H9 (cell line): ENCODE measurements at regions not wholly inside any gene's neighbourhood (a gene's known extent, or its start where the extent isn't known, plus 50 kb on each side); places are given as distances from the start of the nearest gene placed in this dataset.

ENCODE experiments used
- DNase-seq: peaks from one replicate; pipeline ENCODE4 v3.0.0-alpha.2; 2017
- H2AFZ ChIP-seq: one replicate; pipeline ENCODE4 v1.6.1; 2013; ENCODE audit warnings: mild to moderate bottlenecking, low read length, control low read depth, moderate library complexity
- H2AK5ac ChIP-seq: 2 replicates; pipeline ENCODE4 v1.6.1; 2013; ENCODE audit warnings: low read length, control low read depth, mixed read lengths; ENCODE audit not compliant: insufficient read length
- H2BK120ac ChIP-seq: one replicate; pipeline ENCODE4 v1.6.1; 2013; ENCODE audit warnings: low read depth, mild to moderate bottlenecking, low read length, control low read depth, inconsistent platforms; ENCODE audit not compliant: poor library complexity, severe bottlenecking
- H2BK12ac ChIP-seq: 2 replicates; pipeline ENCODE4 v1.6.1; 2013; ENCODE audit warnings: low read length, control low read depth, mixed read lengths, low read depth; ENCODE audit not compliant: insufficient read length
- H2BK15ac ChIP-seq: 2 replicates; pipeline ENCODE4 v1.6.1; 2013; ENCODE audit warnings: low read depth, low read length, control low read depth
- H2BK20ac ChIP-seq: one replicate; pipeline ENCODE4 v1.6.1; 2013; ENCODE audit warnings: low read depth, mild to moderate bottlenecking, low read length, control low read depth, inconsistent platforms; ENCODE audit not compliant: poor library complexity, severe bottlenecking
- H2BK5ac ChIP-seq: 2 replicates; pipeline ENCODE4 v1.6.1; 2013; ENCODE audit warnings: low read length, control low read depth, mixed read lengths; ENCODE audit not compliant: insufficient read length
- H3K14ac ChIP-seq: 2 replicates; pipeline ENCODE4 v1.6.1; 2013; ENCODE audit warnings: low read length, control low read depth; ENCODE audit not compliant: insufficient read depth
- H3K18ac ChIP-seq: 2 replicates; pipeline ENCODE4 v1.6.1; 2013; ENCODE audit warnings: low read depth, mild to moderate bottlenecking, mixed read lengths, low read length, control low read depth; ENCODE audit not compliant: insufficient read length
- H3K23ac ChIP-seq: 2 replicates; pipeline ENCODE4 v1.6.1; 2013; ENCODE audit warnings: low read length, control low read depth, mixed read lengths, low read depth; ENCODE audit not compliant: insufficient read length
- H3K23me2 ChIP-seq: 2 replicates; pipeline ENCODE4 v1.6.1; 2013; ENCODE audit warnings: low read depth, mild to moderate bottlenecking, mixed read lengths, low read length, control low read depth; ENCODE audit not compliant: insufficient read length, poor library complexity, severe bottlenecking
- H3K27ac ChIP-seq: 2 replicates; pipeline ENCODE4 v1.5.1; 2013; ENCODE audit warnings: low read length, control low read depth, mixed read lengths, low read depth; ENCODE audit not compliant: insufficient read length
- H3K27me3 ChIP-seq: 2 replicates; pipeline ENCODE4 v1.6.1; 2013; ENCODE audit warnings: low read length, control low read depth, inconsistent platforms; ENCODE audit not compliant: insufficient read depth
- H3K4ac ChIP-seq: 2 replicates; pipeline ENCODE4 v1.6.1; 2013; ENCODE audit warnings: low read depth, mild to moderate bottlenecking, control low read depth, inconsistent platforms, low read length, moderate library complexity
- H3K4me1 ChIP-seq: 2 replicates; pipeline ENCODE4 v1.6.1; 2013; ENCODE audit warnings: low read length, control low read depth, inconsistent platforms; ENCODE audit not compliant: insufficient read depth
- H3K4me2 ChIP-seq: 2 replicates; pipeline ENCODE4 v1.6.1; 2013; ENCODE audit warnings: low read length, control low read depth, mixed read lengths; ENCODE audit not compliant: insufficient read length, insufficient read depth
- H3K56ac ChIP-seq: 2 replicates; pipeline ENCODE4 v1.6.1; 2013; ENCODE audit warnings: low read depth, mild to moderate bottlenecking, mixed read lengths, low read length, control low read depth; ENCODE audit not compliant: insufficient read length
- H3K79me1 ChIP-seq: 2 replicates; pipeline ENCODE4 v1.6.1; 2013; ENCODE audit warnings: low read depth, mild to moderate bottlenecking, moderate library complexity, low read length, control low read depth, inconsistent platforms; ENCODE audit not compliant: insufficient read depth, poor library complexity, severe bottlenecking
- H3K79me2 ChIP-seq: 2 replicates; pipeline ENCODE4 v1.6.1; 2013; ENCODE audit warnings: low read length, control low read depth, inconsistent platforms; ENCODE audit not compliant: insufficient read depth
- H3K9ac ChIP-seq: 2 replicates; pipeline ENCODE4 v1.6.1; 2013; ENCODE audit warnings: low read length, control low read depth, mixed read lengths; ENCODE audit not compliant: insufficient read length; ENCODE audit errors: extremely low read depth
- H3K9me3 ChIP-seq: one replicate; pipeline ENCODE4 v1.6.1; 2013; ENCODE audit warnings: low read depth, low read length, inconsistent platforms; ENCODE audit not compliant: control insufficient read depth
- H3T11ph ChIP-seq: one replicate; pipeline ENCODE4 v1.6.1; 2013; ENCODE audit warnings: mild to moderate bottlenecking, low read length, control low read depth, inconsistent platforms
- H4K20me1 ChIP-seq: one replicate; pipeline ENCODE4 v1.6.1; 2013; ENCODE audit not compliant: control insufficient read depth, insufficient read length, insufficient read depth
- H4K5ac ChIP-seq: 2 replicates; pipeline ENCODE4 v1.6.1; 2013; ENCODE audit warnings: low read depth, mild to moderate bottlenecking, mixed read lengths, low read length, control low read depth; ENCODE audit not compliant: insufficient read length
- H4K8ac ChIP-seq: replicated peaks from 2 replicates; pipeline ENCODE4 v1.6.1; 2013; ENCODE audit warnings: low read length, control low read depth, mixed read lengths, low read depth; ENCODE audit not compliant: insufficient read length
- H4K91ac ChIP-seq: 2 replicates; pipeline ENCODE4 v1.6.1; 2013; ENCODE audit warnings: low read depth, mild to moderate bottlenecking, moderate library complexity, mixed read lengths, low read length, control low read depth; ENCODE audit not compliant: insufficient read length
- H3K27ac Mint-ChIP-seq, 3 experiments: 2 replicates in 2 of 3; 3 replicates in 1 of 3; pipeline ENCODE4 v1.8.0; 2020 to 2021; ENCODE audit warnings: mixed read lengths in 3 of 3, mild to moderate bottlenecking in 1 of 3, moderate library complexity in 1 of 3
- H3K27me3 Mint-ChIP-seq: 2 replicates; pipeline ENCODE4 v1.8.0; 2021; ENCODE audit warnings: low read depth, mild to moderate bottlenecking, moderate library complexity, mixed read lengths
- H3K36me3 Mint-ChIP-seq, 3 experiments: 2 replicates in 2 of 3; 3 replicates in 1 of 3; pipeline ENCODE4 v1.8.0; 2020 to 2021; ENCODE audit warnings: low read depth in 3 of 3, mixed read lengths in 3 of 3; ENCODE audit not compliant: insufficient read depth in 1 of 3
- H3K4me1 Mint-ChIP-seq, 2 experiments: 2 replicates each; pipeline ENCODE4 v1.8.0; 2020; ENCODE audit warnings: mixed read lengths in 2 of 2
- H3K4me3 Mint-ChIP-seq, 2 experiments: 2 replicates in 1 of 2; 3 replicates in 1 of 2; pipeline ENCODE4 v1.8.0; 2020 to 2021; ENCODE audit warnings: mild to moderate bottlenecking in 2 of 2, mixed read lengths in 2 of 2, moderate library complexity in 1 of 2
- H3K9me3 Mint-ChIP-seq, 2 experiments: 2 replicates in 1 of 2; 3 replicates in 1 of 2; pipeline ENCODE4 v1.8.0; 2020; ENCODE audit warnings: mild to moderate bottlenecking in 2 of 2, mixed read lengths in 2 of 2, moderate library complexity in 1 of 2
- CTCF ChIP-seq: fragments of 200-600 bp; sonication (generic); conservative IDR thresholded peaks from 3 replicates; pipeline ENCODE4 v1.8.0; 2021; ENCODE audit warnings: antibody characterized with exemption, mild to moderate bottlenecking
- WGBS: extraction: QIAGEN DNeasy Blood & Tissue Kit; methylation state at CpG from one replicate; pipeline ENCODE4 v1.1.7; 2013; ENCODE audit warnings: missing lambda C conversion rate, low lambda C conversion rate, mixed read lengths; ENCODE audit not compliant: insufficient read length; ENCODE audit errors: extremely low coverage; 5-methylcytosine and 5-hydroxymethylcytosine counted together

DNA sequence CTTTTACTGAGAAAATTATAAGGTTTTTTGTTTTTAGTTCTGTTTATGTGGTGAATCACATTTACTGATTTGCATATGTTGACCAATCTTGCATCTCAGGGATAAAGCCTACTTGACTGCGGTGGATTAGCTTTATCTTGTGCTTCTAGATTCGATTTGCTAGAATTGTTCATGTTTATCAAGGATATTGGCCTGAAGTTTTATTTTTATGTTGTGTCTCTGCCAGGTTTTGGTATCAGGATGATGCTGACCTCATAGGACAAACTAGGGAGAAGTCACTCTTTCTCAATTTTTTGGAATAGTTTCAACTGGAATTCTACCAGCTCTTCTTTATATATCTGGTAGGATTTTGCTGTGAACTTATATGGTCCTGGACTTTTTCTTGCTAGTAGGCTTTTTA lies 504.8 kb downstream of the ETS1 start:
- H3T11ph ChIP-seq = no peak overlapping the region
- H3K27me3 ChIP-seq = no peaks in the 10 kb centered on the region
- Mint-ChIP-seq H3K36me3 (no peaks in the 10 kb centered on the region), H3K4me3 (no peak overlapping the region), H3K4me1 (no peaks in the 10 kb centered on the region), H3K9me3 (peaks cover 0 to 3% of the 10 kb centered on the region in 2 experiments; a peak in 3 of 5 replicates), H3K27me3 (peaks cover 4% of the 10 kb centered on the region; the same call in 1 of the 2 replicates), H3K27ac (no peak overlapping the region)
- no peak overlapping the region for H3K56ac ChIP-seq
- H3K23ac ChIP-seq = no peak overlapping the region
- no peak overlapping the region for H3K14ac ChIP-seq
- H3K9me3 ChIP-seq = no peaks in the 10 kb centered on the region
- no peaks in the 10 kb centered on the region for H3K79me1 ChIP-seq
- H3K79me2 ChIP-seq = no peaks in the 10 kb centered on the region
- WGBS = no CpG with 5 or more reads among the region's 2 CpGs
- no peak overlapping the region for H4K5ac ChIP-seq
- H3K4me1 ChIP-seq = no peaks in the 10 kb centered on the region
- no peak overlapping the region for H2BK20ac ChIP-seq
- H2BK120ac ChIP-seq = no peak overlapping the region
- TF ChIP-seq CTCF = no peak
- H3K23me2 ChIP-seq = no peaks in the 10 kb centered on the region
- H2BK5ac ChIP-seq = no peak overlapping the region
- H2BK12ac ChIP-seq = no peak overlapping the region
- H3K9ac ChIP-seq = no peak overlapping the region
- no peak overlapping the region for H2AFZ ChIP-seq
- no peak overlapping the region for H4K8ac ChIP-seq
- H3K27ac ChIP-seq = no peak overlapping the region
- no peak overlapping the region for H3K18ac ChIP-seq
- no peak overlapping the region for H2BK15ac ChIP-seq
- no peak overlapping the region for H2AK5ac ChIP-seq
- no peak overlapping the region for H4K91ac ChIP-seq
- DNase-seq = no peak
- H4K20me1 ChIP-seq = no peaks in the 10 kb centered on the region
- no peak overlapping the region for H3K4ac ChIP-seq
- H3K4me2 ChIP-seq = no peak overlapping the region
